ENCODE measurements at regions not wholly inside any gene's neighbourhood (a gene's known extent, or its start where the extent isn't known, plus 50 kb on each side); places are given as distances from the start of the nearest gene placed in this dataset.

DNA sequence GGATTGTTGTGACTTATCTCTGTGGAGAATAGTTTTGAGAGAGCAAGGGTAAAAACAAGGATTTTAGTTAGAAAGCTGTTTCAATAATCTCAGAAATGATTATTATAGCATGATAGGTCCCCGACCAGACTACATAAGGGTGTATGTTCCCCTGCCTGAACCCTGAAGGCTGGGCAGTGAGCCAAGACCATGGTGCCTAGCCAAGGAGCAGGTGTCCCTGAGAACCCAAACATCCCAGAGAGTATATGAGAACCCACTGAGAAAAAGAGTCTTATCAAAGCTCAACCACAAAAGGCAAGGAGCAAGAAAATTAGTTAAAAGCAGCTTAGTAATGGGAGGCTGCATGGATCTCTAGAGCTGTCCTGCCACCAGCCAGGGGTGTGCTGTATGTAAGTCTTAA, 94.9 kb upstream of the UNC5C start:
- TF ChIP-seq, protein P1, sequence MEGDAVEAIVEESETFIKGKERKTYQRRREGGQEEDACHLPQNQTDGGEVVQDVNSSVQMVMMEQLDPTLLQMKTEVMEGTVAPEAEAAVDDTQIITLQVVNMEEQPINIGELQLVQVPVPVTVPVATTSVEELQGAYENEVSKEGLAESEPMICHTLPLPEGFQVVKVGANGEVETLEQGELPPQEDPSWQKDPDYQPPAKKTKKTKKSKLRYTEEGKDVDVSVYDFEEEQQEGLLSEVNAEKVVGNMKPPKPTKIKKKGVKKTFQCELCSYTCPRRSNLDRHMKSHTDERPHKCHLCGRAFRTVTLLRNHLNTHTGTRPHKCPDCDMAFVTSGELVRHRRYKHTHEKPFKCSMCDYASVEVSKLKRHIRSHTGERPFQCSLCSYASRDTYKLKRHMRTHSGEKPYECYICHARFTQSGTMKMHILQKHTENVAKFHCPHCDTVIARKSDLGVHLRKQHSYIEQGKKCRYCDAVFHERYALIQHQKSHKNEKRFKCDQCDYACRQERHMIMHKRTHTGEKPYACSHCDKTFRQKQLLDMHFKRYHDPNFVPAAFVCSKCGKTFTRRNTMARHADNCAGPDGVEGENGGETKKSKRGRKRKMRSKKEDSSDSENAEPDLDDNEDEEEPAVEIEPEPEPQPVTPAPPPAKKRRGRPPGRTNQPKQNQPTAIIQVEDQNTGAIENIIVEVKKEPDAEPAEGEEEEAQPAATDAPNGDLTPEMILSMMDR (IDR thresholded peaks at IDR 0.05; ENCODE audit: insufficient read depth, low read length) = no peak
- TF ChIP-seq POLR2AphosphoS5 (IDR thresholded peaks at IDR 0.05; ENCODE audit: low read depth) (no peak), GABPA (IDR thresholded peaks at IDR 0.05; ENCODE audit: low read depth) (no peak)
- TF ChIP-seq, protein P2, sequence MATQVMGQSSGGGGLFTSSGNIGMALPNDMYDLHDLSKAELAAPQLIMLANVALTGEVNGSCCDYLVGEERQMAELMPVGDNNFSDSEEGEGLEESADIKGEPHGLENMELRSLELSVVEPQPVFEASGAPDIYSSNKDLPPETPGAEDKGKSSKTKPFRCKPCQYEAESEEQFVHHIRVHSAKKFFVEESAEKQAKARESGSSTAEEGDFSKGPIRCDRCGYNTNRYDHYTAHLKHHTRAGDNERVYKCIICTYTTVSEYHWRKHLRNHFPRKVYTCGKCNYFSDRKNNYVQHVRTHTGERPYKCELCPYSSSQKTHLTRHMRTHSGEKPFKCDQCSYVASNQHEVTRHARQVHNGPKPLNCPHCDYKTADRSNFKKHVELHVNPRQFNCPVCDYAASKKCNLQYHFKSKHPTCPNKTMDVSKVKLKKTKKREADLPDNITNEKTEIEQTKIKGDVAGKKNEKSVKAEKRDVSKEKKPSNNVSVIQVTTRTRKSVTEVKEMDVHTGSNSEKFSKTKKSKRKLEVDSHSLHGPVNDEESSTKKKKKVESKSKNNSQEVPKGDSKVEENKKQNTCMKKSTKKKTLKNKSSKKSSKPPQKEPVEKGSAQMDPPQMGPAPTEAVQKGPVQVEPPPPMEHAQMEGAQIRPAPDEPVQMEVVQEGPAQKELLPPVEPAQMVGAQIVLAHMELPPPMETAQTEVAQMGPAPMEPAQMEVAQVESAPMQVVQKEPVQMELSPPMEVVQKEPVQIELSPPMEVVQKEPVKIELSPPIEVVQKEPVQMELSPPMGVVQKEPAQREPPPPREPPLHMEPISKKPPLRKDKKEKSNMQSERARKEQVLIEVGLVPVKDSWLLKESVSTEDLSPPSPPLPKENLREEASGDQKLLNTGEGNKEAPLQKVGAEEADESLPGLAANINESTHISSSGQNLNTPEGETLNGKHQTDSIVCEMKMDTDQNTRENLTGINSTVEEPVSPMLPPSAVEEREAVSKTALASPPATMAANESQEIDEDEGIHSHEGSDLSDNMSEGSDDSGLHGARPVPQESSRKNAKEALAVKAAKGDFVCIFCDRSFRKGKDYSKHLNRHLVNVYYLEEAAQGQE (IDR thresholded peaks at IDR 0.05; ENCODE audit: insufficient replicate concordance, low read depth) = no peak

Data from HL-60 (cell line).